ENCODE measurements at regions not wholly inside any gene's neighbourhood (a gene's known extent, or its start where the extent isn't known, plus 50 kb on each side); places are given as distances from the start of the nearest gene placed in this dataset.

DNA sequence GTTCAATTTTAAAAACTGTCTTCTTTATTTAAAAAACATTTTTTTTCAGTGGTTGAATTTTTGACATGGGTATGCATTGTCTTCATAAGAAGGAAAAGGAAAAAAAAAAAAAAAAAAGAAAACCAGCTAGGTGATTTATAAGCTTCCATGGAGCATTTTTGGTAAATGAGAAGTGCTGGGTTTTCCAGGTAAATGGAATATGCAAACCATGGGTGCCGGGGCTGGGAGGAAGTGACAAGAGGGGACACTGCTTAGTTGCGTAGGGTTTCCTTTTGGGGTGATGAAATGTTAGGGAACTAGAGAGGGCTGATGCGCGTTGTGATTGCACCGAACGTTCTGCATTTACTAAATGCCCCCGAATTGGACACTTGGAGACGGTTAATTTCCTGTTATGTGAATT is 217.4 kb upstream of the FOXF1 start:
- TF ChIP-seq POLR2A (IDR thresholded peaks at IDR 0.05; ENCODE audit: extremely low read depth, insufficient read length) (no peak), MYC (IDR thresholded peaks at IDR 0.05; ENCODE audit: low read depth, low read length) (no peak)
- TF ChIP-seq, protein P1, sequence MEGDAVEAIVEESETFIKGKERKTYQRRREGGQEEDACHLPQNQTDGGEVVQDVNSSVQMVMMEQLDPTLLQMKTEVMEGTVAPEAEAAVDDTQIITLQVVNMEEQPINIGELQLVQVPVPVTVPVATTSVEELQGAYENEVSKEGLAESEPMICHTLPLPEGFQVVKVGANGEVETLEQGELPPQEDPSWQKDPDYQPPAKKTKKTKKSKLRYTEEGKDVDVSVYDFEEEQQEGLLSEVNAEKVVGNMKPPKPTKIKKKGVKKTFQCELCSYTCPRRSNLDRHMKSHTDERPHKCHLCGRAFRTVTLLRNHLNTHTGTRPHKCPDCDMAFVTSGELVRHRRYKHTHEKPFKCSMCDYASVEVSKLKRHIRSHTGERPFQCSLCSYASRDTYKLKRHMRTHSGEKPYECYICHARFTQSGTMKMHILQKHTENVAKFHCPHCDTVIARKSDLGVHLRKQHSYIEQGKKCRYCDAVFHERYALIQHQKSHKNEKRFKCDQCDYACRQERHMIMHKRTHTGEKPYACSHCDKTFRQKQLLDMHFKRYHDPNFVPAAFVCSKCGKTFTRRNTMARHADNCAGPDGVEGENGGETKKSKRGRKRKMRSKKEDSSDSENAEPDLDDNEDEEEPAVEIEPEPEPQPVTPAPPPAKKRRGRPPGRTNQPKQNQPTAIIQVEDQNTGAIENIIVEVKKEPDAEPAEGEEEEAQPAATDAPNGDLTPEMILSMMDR (IDR thresholded peaks at IDR 0.05; ENCODE audit: low read depth, low read length): no peak
- TF ChIP-seq, protein P2, sequence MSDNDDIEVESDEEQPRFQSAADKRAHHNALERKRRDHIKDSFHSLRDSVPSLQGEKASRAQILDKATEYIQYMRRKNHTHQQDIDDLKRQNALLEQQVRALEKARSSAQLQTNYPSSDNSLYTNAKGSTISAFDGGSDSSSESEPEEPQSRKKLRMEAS (IDR thresholded peaks at IDR 0.05; ENCODE audit: low read depth, low read length): no peak
- no peak for DNase-seq (ENCODE audit: low read depth)
- no peak overlapping the region for H3K4me3 ChIP-seq (ENCODE audit: low read depth, low read length)

DNA sequence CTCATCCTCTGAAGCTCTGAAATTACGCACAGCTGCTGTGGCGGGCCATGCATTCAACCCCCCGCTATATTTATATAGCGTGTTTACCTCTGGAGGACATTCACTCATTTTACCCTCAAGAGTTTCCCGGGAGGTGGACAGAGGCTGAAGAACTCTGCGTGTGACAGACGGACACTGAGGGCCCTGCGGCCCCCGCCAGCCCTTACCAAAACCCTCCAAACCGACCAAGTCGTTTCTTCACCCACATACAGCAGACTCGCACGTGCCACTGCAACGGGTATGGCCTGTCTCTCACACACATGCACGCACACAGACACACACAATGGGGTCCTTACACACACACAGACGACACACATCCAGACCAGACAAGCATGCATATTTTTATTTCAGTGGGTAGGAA is 216.4 kb upstream of the FOXF1 start:
- TF ChIP-seq MYC (IDR thresholded peaks at IDR 0.05; ENCODE audit: low read depth, low read length) (no peak), POLR2A (IDR thresholded peaks at IDR 0.05; ENCODE audit: extremely low read depth, insufficient read length) (no peak)
- TF ChIP-seq, protein P1 (IDR thresholded peaks at IDR 0.05; ENCODE audit: low read depth, low read length): no peak
- TF ChIP-seq, protein P2 (IDR thresholded peaks at IDR 0.05; ENCODE audit: low read depth, low read length): no peak
- H3K4me3 ChIP-seq (ENCODE audit: low read depth, low read length): no peak overlapping the region
- no peak for DNase-seq (ENCODE audit: low read depth)

DNA sequence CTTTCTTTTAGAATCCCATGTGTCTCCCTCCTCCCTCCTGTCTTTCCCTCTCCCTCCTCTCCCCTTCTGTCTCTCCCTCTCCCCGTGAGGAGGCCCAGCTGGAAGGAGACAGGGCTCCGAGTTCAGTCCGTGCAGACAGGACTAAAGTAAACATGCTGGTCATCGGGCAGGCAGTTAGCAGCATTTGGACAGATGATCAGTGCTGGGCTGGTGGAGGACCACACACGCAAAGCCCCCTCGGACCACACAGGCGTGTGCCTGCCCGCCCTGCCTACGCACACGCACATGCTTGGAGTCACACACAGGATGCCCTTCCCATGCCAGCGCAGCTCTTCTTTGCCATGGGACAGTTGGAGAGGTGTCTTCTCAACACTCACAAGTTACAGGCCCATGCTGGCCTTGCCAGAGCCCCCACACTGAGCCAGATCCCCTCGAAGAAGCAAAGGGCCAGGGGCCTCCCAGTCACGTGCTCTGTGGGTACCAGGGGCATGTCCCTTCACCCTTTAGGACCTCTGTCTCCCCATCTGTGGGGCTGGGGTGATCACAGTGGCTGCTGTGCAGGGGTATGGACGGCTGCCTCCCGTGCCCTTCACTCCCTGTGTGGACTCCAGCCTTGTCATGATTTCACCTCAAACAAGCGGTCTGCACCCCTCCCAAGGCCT is 215.7 kb upstream of the FOXF1 start:
- no peak overlapping the region for H3K4me3 ChIP-seq (ENCODE audit: low read depth, low read length)
- TF ChIP-seq POLR2A (IDR thresholded peaks at IDR 0.05; ENCODE audit: extremely low read depth, insufficient read length) (no peak), MYC (IDR thresholded peaks at IDR 0.05; ENCODE audit: low read depth, low read length) (no peak)
- TF ChIP-seq, protein P1 (IDR thresholded peaks at IDR 0.05; ENCODE audit: low read depth, low read length): no peak
- TF ChIP-seq, protein P2 (IDR thresholded peaks at IDR 0.05; ENCODE audit: low read depth, low read length): no peak
- no peak for DNase-seq (ENCODE audit: low read depth)

DNA sequence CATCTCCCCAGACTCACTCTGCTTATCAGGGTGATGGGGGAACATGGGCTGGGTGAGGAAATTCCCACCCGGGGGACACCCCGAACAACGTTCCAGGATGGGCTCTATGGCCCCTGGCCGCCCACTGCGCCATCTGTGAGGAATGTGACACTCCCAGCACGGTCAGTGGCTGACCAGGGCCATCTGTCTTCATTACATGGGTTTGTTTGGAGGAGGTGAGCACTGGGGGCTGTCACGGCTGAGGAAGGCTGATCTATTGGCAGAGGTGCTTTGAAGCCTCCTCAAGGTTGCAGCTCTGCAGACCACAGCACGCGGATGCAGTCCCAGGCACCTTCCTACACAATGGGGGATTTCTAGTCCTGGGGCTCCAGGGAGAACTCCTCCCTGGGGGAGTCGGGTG is 214.1 kb upstream of the FOXF1 start:
- no peak overlapping the region for H3K4me3 ChIP-seq (ENCODE audit: low read depth, low read length)
- TF ChIP-seq, protein P2 (IDR thresholded peaks at IDR 0.05; ENCODE audit: low read depth, low read length): no peak
- TF ChIP-seq POLR2A (IDR thresholded peaks at IDR 0.05; ENCODE audit: extremely low read depth, insufficient read length) (no peak), MYC (IDR thresholded peaks at IDR 0.05; ENCODE audit: low read depth, low read length) (no peak)
- TF ChIP-seq, protein P1 (IDR thresholded peaks at IDR 0.05; ENCODE audit: low read depth, low read length): no peak
- no peak for DNase-seq (ENCODE audit: low read depth)

DNA sequence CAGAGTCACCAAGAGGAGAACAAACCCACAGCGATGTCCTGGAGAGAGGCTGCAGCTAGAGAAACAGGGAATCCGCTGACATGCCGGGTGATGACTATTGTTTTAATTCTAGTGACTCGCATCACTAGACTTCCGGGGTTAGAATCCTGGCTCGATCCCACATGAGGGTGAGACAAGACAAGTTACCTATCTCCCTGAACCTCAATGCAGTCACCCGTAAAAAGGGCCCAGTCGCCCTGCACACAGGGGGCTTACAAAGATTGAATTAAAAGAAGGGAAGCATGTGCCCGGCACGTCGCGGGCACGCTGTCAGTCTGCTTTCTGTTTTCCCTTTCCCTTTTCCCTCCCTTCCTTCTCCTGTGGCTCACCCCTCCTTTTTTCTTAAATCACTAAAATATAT is 212.9 kb upstream of the FOXF1 start:
- DNase-seq (ENCODE audit: low read depth): no peak
- no peak for TF ChIP-seq MYC (IDR thresholded peaks at IDR 0.05; ENCODE audit: low read depth, low read length)
- TF ChIP-seq, protein P1 (IDR thresholded peaks at IDR 0.05; ENCODE audit: low read depth, low read length): no peak
- TF ChIP-seq POLR2A (IDR thresholded peaks at IDR 0.05; ENCODE audit: extremely low read depth, insufficient read length): no peak
- TF ChIP-seq, protein P2 (IDR thresholded peaks at IDR 0.05; ENCODE audit: low read depth, low read length): no peak
- no peak overlapping the region for H3K4me3 ChIP-seq (ENCODE audit: low read depth, low read length)
